NCI-H1694 treated with DMSO at 0.1 percent for 48 hours (cell line): ENCODE measurements at regions not wholly inside any gene's neighbourhood (a gene's known extent, or its start where the extent isn't known, plus 50 kb on each side); places are given as distances from the start of the nearest gene placed in this dataset.
"Not testable (repeated sequence)": the region's sequence is repeated elsewhere in the genome, so short reads cannot be mapped to it uniquely, and the experiment has no call there.

Experiments
- DNase-seq: peaks from one replicate; lab custom pipeline; 2025; lab: John Stamatoyannopoulos, UW

DNA sequence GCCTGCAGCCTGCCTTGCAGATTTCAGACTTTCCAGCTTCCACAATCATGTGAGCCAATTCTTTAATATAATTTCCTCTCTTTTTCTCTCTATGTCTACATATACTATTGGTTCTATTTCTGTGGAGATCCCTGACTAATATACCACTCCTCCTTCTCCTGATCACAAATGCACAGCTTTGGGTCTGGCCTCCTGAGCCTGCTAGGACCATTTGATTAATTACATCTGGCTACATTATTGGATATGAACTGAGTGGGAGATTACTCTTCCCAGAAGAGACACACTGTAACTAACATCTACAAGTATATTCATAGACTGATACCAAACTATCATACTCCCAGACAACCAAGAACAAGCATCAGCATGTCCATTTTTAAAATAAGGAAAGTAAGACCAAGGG is 188.9 kb upstream of the LMCD1 start:
- DNase-seq, result no peak

- no peak for DNase-seq
These were observed 187.9 kb upstream of the LMCD1 start for GRCh38 chr3:8313560-8314267.

- DNase-seq, result not testable (repeated sequence)
These were observed 186.1 kb upstream of the LMCD1 start for GRCh38 chr3:8315526-8315925.

DNA sequence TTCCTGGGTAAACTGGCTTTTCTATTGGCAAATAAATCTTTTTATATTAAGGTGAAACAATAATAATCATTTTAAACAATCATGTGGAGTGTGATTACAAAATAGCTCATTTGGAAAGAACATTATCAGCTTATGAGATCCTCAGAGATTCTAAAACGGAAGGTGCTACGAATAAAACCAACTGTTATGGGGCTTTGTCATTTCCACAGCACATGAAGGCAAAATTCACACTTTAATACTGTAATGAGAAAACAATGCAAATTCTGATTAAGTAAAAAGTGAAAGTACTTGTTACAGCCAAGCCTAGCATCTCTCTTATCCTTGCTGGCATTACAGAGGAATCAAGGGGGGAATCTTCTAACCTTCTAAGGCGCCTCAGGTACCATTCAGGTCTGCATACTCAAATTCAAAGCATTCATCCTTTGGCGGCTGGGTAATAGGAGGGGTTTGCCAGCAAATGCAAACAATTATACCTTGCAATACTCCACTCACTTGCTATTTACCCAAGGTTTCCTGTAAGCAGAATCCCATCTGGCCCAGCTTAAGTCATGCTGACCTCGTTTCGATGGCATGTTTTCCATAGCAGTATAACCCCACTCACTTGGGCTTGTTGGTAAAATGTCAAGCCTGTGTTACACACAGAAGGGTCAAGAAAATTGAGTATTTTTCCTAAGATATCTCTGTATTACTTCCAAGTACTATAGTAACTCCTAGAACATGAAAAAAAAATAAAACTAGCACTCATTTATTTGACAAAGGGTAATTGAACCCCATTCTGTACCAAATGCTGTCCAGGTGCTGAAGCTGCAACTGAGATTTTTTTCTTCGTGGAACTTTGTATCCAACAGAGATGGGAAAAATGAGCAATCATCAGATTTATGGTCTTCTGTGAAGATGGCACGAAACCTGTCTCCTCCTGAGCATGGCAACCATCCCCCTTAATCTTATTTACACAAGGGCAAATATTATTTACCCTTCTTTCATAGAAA is 183.7 kb upstream of the LMCD1 start:
- DNase-seq, result no peak

- no peak for DNase-seq
These were observed 181.5 kb upstream of the LMCD1 start for GRCh38 chr3:8319935-8320634.

DNA sequence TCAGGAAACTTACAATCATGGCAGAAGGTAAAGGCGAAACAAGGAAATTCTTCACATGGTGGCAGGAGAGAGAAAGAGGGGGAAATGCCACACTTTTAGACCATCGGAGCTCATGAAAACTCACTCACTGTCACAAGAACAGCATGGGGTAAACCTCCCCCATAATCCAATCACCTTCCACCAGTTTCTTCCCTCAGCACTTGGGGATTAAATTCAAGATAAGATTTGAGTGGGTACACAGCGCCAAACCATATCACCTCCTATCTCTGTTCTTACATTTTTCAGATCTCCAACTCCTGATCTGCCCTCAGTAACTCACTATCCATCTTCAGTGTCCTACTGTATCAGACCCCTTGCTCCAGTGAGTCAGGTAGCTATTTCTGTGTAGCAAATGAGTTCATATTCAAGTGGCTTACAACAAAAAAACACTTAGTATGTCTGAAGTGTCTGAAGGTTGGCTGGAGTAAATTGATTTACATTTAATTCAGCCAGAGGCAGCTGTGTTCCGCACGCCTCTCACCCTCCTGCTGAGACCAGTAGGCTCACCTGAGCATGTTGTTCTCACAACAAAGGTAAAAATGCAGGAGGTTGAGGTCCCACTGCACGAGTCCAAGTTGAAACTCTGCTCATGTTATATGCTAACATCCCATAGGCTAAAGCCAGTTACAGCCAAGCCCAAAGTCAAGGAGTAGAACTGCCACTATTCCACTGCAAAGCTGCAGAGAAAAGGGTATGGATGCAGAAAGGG is 180.7 kb upstream of the LMCD1 start:
- DNase-seq, result no peak

DNA sequence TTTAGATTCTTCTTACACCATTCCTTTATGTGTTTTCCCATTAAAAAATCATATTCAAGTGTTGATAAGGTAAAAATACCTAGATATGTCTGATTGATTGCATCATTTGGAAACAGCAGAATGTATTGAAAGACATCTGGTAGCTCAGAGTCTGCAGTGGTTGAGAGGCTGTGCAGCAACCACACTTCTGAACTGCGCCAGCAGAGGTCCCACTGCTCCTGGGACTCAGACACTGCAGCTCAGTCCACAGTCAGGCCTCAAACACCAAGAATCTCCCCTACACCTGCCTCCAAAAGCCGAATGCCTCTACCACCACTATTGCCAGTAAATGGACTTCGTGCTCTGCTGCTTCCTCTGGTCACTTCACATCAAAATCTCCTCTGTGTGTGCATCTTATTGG is 176.9 kb upstream of the LMCD1 start:
- DNase-seq, result peak; percentile 0

- DNase-seq, result no peak
These were observed 176.3 kb upstream of the LMCD1 start for GRCh38 chr3:8325306-8325705.

- not testable (repeated sequence) for DNase-seq
These were observed 175.8 kb upstream of the LMCD1 start for GRCh38 chr3:8325833-8326232.

DNA sequence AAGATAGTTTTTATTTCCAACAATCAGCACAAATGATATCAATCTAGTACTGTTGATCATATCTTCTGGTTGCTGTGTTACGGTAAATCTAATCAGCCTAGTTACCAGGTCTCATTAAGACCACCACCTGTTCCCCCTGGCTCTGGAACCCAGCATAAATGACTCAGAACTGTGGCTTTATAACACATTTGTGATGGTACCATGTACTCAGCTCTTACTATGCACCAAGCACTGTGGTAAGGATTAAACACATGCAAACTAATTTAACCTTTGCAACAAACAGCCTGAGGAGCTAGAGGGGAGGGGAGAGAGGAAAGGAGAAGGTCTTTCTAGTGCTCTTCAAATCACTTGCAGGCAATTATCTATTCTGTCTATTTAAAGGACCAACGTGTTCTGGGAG is 173.9 kb upstream of the LMCD1 start:
- no peak for DNase-seq

DNA sequence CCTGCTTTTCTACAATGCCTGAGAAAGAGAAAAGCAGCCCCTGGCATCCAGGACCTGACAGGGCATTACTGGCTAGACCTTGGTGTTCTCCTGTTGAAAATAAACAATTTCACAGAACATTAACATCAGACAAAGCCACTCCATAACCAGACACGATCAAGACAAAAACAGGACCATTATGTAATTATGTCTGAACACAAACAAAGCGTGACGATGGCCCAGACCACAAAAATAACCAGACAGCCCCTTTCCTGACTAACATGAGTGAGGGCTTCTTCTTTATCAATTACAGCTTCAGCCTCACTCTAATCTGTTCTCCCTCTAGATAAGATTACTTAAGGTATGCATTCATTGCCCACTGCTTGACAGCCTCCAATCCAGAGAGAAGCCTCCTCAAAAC is 172.7 kb upstream of the LMCD1 start:
- no peak for DNase-seq

DNA sequence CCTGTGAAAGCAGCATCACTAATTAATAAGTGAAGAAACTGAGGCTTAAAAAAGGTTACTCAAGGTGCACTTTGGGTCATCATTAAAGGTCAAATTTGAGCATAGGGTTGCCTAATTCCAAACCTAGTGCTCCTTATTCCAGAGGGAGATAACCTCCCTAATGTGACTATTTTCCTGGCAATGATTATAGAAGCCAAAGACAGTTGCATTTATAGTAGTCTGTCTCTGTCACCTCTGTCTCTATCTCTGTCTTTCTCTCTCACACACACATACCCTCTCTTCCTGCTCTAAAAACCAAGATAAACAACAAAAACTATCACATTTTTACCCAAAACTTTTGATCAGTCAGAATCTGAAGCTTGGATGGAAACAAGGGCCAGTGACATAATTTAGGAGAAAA is 172.0 kb upstream of the LMCD1 start:
- no peak for DNase-seq

DNA sequence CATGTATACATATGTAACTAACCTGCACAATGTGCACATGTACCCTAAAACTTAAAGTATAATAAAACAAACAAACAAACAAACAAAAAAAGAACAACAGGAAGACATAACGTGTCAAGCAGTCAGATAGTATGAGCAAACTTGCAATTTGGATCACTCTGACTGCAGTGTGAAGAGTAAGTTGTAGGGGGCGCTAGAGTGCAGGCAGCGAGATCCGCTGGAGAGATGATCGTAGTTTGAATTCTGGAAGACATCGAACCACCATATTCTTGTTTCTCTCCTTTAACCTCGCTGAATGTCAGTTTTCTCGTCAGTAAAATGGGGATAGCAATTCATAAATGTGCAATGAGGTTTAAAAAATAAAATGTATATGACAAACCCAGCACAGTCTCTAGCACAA is 165.2 kb upstream of the LMCD1 start:
- no peak for DNase-seq

- DNase-seq, result no peak
These were observed 163.2 kb upstream of the LMCD1 start for GRCh38 chr3:8338424-8338823.

DNA sequence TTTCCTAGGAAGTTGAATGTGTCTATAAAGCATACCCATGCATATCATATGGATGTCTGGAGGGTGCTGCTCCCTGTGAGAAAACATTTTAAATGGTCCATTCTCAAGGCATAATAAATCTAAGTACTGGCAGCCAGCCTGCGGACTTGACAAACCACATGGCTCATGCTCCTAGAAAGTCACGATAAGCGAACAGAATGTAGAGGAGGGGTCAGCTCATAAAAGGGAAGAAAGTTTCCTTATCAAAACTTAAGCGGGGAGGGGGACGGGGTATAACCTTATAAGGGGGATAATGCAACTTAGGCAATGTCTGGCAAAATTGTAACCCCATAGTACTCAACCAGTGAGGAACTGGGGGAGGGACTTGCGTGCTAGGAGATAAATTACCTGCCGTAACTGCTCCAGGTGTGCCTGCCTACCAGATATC is 159.8 kb upstream of the LMCD1 start:
- no peak for DNase-seq

- DNase-seq, result no peak
These were observed 158.6 kb upstream of the LMCD1 start for GRCh38 chr3:8343058-8343457.

DNA sequence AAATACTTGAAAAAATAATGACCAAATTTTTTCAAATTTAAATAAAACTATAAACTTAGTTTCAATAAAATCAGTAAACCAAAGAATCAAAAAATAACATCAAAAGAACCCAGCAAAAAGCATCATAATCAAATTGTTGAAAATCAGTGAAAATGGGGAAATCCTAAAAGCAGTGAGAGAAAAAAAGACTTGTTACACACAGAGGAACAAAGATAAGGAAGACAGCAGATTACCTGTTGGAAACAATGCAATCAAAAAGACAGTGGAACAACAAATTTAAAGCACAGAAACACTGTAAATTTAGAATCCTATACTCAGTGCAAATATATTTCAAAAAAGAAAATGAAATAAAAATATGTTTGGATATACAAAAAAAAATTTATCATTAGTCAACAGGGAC is 156.2 kb upstream of the LMCD1 start:
- no peak for DNase-seq

- DNase-seq, result no peak
These were observed 153.5 kb upstream of the LMCD1 start for GRCh38 chr3:8348076-8348475.

DNA sequence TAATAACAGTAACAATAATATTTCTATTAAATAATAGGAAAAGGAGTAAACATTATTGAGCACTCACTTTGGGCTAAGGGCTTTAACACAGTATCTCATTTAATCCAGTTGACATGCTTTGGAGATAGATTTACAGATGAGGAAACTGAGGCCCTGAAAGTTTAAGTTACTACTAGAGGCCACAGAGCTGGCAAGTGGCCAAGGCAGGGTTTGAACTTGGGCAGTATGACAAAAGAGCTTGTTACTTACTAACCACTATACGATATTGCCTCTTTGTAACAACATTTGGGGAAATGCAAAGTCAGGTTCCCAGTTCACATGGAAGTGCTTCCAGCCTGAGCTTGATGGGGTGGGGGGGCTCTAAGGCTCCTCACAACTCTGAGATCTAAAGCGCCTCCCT is 149.1 kb upstream of the LMCD1 start:
- DNase-seq, result no peak

GRCh38 chr3:8353364-8353763 is 148.3 kb upstream of the LMCD1 start:
- DNase-seq, result no peak

DNA sequence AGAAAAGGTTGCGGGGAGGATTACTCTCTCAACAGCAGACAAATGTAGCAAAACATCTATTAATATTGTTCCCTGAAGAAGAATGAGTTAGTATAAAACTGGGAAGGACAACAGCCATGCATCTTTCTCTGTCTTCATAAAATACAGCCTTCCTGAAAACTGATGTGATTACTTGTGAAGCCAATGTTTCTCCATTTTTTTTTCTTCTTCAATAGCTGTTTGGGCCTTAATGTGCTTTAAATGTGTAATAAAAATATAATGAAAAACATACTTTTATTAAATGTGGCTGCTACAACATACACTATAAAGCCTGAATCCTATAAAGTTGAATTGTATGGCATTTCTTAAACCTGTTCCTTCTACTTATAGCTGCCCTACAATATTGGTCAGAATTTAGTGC is 146.3 kb upstream of the LMCD1 start:
- no peak for DNase-seq

GRCh38 chr3:8356066-8356465 is 145.6 kb upstream of the LMCD1 start:
- DNase-seq, result not testable (repeated sequence)
